A673 (cell line): ENCODE measurements at regions not wholly inside any gene's neighbourhood (a gene's known extent, or its start where the extent isn't known, plus 50 kb on each side); places are given as distances from the start of the nearest gene placed in this dataset.

Experiments
- EZH2 ChIP-seq: fragments of 200-600 bp; sonication (generic); IDR thresholded peaks from 2 replicates; pipeline ENCODE4 v1.6.1; 2017; ENCODE audit warnings: borderline replicate concordance, low read depth, mild to moderate bottlenecking, mixed read lengths, antibody characterized with exemption, low read length; ENCODE audit not compliant: poor library complexity, severe bottlenecking
- TF ChIP-seq, protein P1 (sequence below): fragments of 300-800, 200-600 bp; sonication (generic); conservative IDR thresholded peaks from 2 replicates; pipeline ENCODE4 v1.5.1; 2017; ENCODE audit warnings: low read depth, mild to moderate bottlenecking, antibody characterized with exemption, low read length, moderate library complexity, mixed read lengths

DNA sequence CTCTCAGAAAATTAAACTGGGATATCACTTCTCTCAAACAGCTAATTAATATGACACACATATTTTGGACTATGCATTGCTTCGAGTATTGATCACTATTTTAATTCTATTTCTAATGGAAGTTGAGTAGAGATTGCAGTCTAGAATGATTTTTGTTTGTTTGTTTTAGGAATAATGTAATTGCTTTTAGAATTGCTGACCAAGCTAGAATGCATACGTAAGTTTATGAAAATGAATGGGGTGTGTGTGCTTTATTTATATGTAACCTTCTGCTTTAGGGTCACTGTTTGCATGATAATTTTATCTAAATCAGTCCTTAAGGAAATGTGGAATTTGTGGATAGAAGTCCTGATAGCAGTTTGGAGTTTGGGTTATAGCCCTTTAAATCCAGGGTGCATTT is 371.4 kb downstream of the NR2F2 start:
- TF ChIP-seq, protein P1, sequence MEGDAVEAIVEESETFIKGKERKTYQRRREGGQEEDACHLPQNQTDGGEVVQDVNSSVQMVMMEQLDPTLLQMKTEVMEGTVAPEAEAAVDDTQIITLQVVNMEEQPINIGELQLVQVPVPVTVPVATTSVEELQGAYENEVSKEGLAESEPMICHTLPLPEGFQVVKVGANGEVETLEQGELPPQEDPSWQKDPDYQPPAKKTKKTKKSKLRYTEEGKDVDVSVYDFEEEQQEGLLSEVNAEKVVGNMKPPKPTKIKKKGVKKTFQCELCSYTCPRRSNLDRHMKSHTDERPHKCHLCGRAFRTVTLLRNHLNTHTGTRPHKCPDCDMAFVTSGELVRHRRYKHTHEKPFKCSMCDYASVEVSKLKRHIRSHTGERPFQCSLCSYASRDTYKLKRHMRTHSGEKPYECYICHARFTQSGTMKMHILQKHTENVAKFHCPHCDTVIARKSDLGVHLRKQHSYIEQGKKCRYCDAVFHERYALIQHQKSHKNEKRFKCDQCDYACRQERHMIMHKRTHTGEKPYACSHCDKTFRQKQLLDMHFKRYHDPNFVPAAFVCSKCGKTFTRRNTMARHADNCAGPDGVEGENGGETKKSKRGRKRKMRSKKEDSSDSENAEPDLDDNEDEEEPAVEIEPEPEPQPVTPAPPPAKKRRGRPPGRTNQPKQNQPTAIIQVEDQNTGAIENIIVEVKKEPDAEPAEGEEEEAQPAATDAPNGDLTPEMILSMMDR, result no peak
- TF ChIP-seq EZH2, result no peak
